GM23338 (cell line): ENCODE measurements at regions not wholly inside any gene's neighbourhood (a gene's known extent, or its start where the extent isn't known, plus 50 kb on each side); places are given as distances from the start of the nearest gene placed in this dataset.

ENCODE experiments used
- CREB1 ChIP-seq: fragments of 250-450 bp; sonication (Bioruptor Pico); IDR thresholded peaks from 2 replicates; pipeline ENCODE4 v1.5.0; 2020; ENCODE audit warnings: low read depth, mild to moderate bottlenecking, moderate library complexity
- ETS1 ChIP-seq: IDR thresholded peaks from 2 replicates; pipeline ENCODE4 v1.6.1; 2016; ENCODE audit warnings: antibody characterized with exemption
- EZH2 ChIP-seq: fragments of 200-600 bp; sonication (generic); IDR thresholded peaks from one replicate; pipeline ENCODE4 v1.8.0; 2017; ENCODE audit warnings: antibody characterized with exemption, mild to moderate bottlenecking, low read depth; ENCODE audit not compliant: unreplicated experiment
- EZH2phosphoT487 ChIP-seq: fragments of 200-600 bp; sonication (generic); IDR thresholded peaks from one replicate; pipeline ENCODE4 v1.8.1; 2018; ENCODE audit warnings: antibody characterized with exemption; ENCODE audit not compliant: unreplicated experiment
- JUNB ChIP-seq: IDR thresholded peaks from one replicate; pipeline ENCODE4 v1.6.1; 2016; ENCODE audit warnings: antibody characterized with exemption; ENCODE audit not compliant: unreplicated experiment
- POLR2AphosphoS5 ChIP-seq: IDR thresholded peaks from 2 replicates; pipeline ENCODE4 v1.6.1; 2016; ENCODE audit warnings: antibody characterized with exemption, low read depth
- REST ChIP-seq: IDR thresholded peaks from one replicate; pipeline ENCODE4 v1.6.1; 2018; ENCODE audit warnings: antibody characterized with exemption; ENCODE audit not compliant: unreplicated experiment
- ZNF114 ChIP-seq: fragments of 250-450 bp; sonication (Bioruptor Pico); IDR thresholded peaks from 2 replicates; pipeline ENCODE4 v1.5.0; 2020; ENCODE audit warnings: mild to moderate bottlenecking, moderate library complexity
- ZNF462 ChIP-seq: fragments of 250-450 bp; sonication (Bioruptor Pico); IDR thresholded peaks from 2 replicates; pipeline ENCODE4 v1.5.0; 2020; ENCODE audit warnings: mild to moderate bottlenecking, moderate library complexity
- TF ChIP-seq, protein P1 (sequence below), 2 experiments: fragments of 200-600 bp in 1 of 2; sonication (generic) in 1 of 2; conservative IDR thresholded peaks; 2 replicates each; pipeline versions ENCODE4 v1.5.1 to v1.6.1; 2016 to 2017; ENCODE audit warnings: antibody characterized with exemption in 2 of 2, low read depth in 2 of 2, mild to moderate bottlenecking in 2 of 2, moderate library complexity in 1 of 2

DNA sequence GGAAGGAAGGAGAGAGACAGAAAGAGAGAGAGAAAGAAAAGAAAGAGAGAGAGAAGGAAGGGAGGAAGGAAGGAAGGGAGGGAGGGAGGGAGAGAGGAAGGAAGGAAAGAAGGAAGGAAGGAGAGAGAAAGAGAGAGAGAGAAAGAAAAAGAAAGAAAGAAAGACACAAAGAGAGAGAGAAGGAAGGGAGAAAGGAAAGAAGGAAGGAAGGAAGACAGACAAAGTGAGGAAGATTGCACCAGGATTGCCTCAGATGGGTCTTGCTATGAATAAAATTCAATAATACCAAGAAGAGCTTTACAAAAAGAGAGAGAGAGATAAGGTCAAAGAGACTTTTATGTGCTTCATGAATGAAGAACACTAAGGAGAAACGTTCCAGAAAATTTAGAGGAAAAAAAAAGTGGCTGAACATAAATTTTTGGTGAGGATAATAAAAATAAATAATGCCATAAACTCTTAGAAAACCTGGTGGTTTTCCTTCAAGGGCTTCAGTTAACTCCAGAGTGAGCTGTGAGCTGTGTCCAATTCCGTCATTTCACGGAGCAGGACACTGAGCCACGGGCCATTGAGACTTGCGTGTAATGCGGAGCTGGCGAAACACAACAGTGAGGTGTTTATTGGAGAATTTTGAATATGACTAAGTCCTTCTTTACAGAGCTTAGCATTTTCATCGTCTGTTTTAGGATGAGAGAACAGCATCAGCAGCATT lies 72.7 kb upstream of the TNRC6C start:
- TF ChIP-seq, protein P1, sequence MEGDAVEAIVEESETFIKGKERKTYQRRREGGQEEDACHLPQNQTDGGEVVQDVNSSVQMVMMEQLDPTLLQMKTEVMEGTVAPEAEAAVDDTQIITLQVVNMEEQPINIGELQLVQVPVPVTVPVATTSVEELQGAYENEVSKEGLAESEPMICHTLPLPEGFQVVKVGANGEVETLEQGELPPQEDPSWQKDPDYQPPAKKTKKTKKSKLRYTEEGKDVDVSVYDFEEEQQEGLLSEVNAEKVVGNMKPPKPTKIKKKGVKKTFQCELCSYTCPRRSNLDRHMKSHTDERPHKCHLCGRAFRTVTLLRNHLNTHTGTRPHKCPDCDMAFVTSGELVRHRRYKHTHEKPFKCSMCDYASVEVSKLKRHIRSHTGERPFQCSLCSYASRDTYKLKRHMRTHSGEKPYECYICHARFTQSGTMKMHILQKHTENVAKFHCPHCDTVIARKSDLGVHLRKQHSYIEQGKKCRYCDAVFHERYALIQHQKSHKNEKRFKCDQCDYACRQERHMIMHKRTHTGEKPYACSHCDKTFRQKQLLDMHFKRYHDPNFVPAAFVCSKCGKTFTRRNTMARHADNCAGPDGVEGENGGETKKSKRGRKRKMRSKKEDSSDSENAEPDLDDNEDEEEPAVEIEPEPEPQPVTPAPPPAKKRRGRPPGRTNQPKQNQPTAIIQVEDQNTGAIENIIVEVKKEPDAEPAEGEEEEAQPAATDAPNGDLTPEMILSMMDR (conservative IDR thresholded peaks at IDR 0.05; ENCODE audit: low read depth in 2 of 2), result no peak
- TF ChIP-seq CREB1 (CRISPR knock-in tag) (no peak), REST (no peak), POLR2AphosphoS5 (no peak), EZH2 (no peak), ZNF462 (CRISPR knock-in tag) (no peak), EZH2phosphoT487 (no peak), ZNF114 (CRISPR knock-in tag) (no peak), JUNB (no peak), ETS1 (no peak)
